ENCODE measurements at regions not wholly inside any gene's neighbourhood (a gene's known extent, or its start where the extent isn't known, plus 50 kb on each side); places are given as distances from the start of the nearest gene placed in this dataset.

DNA sequence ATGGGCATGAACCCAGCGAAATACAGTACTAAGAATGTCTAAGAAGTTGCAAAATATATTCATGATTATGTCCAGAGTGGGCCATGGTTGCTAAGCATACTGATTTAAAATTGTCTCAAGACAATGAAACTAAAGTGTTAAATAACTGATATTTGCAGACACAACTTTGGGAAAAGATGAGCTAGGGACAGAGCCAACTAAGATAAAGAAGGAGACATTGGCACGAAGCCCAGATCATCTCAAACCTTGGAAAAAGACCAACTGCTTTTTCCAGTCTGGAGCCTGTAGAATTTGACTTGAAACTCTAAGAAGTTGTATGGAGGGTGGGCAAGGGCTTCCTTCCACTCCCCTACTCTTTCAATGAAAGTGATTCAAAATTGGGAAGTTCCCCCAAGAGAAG is 108.5 kb upstream of the GLRA2 start:
- Histone ChIP-seq H3K4me2 (ENCODE audit: low read length) (no peak overlapping the region), H2AFZ (no peak overlapping the region), H3K36me3 (ENCODE audit: control insufficient read depth, insufficient read depth, low read length) (no peaks in the 10 kb centered on the region), H3K27ac (no peak overlapping the region), H3K9ac (no peak overlapping the region), H3K9me3 (ENCODE audit: control insufficient read depth, low read length) (no peaks in the 10 kb centered on the region), H3K27me3 (ENCODE audit: control insufficient read depth, insufficient read depth, low read length) (no peaks in the 10 kb centered on the region), H3K4me3 (ENCODE audit: low read depth, low read length) (no peak overlapping the region), H3K4me1 (no peaks in the 10 kb centered on the region), H3K79me2 (no peaks in the 10 kb centered on the region)
- TF ChIP-seq, protein P1, sequence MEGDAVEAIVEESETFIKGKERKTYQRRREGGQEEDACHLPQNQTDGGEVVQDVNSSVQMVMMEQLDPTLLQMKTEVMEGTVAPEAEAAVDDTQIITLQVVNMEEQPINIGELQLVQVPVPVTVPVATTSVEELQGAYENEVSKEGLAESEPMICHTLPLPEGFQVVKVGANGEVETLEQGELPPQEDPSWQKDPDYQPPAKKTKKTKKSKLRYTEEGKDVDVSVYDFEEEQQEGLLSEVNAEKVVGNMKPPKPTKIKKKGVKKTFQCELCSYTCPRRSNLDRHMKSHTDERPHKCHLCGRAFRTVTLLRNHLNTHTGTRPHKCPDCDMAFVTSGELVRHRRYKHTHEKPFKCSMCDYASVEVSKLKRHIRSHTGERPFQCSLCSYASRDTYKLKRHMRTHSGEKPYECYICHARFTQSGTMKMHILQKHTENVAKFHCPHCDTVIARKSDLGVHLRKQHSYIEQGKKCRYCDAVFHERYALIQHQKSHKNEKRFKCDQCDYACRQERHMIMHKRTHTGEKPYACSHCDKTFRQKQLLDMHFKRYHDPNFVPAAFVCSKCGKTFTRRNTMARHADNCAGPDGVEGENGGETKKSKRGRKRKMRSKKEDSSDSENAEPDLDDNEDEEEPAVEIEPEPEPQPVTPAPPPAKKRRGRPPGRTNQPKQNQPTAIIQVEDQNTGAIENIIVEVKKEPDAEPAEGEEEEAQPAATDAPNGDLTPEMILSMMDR (IDR thresholded peaks at IDR 0.05), result no peak

DNA sequence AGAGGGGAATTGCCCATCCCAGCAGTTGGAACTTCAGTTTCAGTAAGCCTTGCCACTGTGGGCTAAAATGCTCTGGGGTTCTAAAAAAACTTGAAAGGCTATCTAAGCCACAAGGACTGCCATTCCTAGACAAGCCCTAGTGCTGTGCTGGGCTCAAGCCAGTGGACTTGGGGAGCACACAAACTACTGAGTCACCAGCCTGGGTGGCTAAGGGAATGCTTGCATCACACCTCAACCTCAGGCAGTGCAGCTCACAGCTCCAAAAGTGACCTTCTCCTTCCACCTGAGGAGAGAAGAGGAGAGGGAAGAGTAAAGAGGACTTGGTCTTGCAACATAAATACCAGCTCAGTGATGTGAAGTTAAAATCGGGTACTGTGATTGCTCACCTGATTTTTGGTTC is 116.7 kb upstream of the GLRA2 start:
- H3K4me1 ChIP-seq, result no peaks in the 10 kb centered on the region
- no peaks in the 10 kb centered on the region for H3K27me3 ChIP-seq (ENCODE audit: control insufficient read depth, insufficient read depth, low read length)
- H3K4me2 ChIP-seq (ENCODE audit: low read length), result no peak overlapping the region
- no peaks in the 10 kb centered on the region for H3K79me2 ChIP-seq
- H3K36me3 ChIP-seq (ENCODE audit: control insufficient read depth, insufficient read depth, low read length), result no peaks in the 10 kb centered on the region
- H3K9me3 ChIP-seq (ENCODE audit: control insufficient read depth, low read length), result no peaks in the 10 kb centered on the region
- H3K9ac ChIP-seq, result no peak overlapping the region
- TF ChIP-seq, protein P1 (IDR thresholded peaks at IDR 0.05), result no peak
- H3K4me3 ChIP-seq (ENCODE audit: low read depth, low read length), result no peak overlapping the region
- H2AFZ ChIP-seq, result no peak overlapping the region
- no peak overlapping the region for H3K27ac ChIP-seq

DNA sequence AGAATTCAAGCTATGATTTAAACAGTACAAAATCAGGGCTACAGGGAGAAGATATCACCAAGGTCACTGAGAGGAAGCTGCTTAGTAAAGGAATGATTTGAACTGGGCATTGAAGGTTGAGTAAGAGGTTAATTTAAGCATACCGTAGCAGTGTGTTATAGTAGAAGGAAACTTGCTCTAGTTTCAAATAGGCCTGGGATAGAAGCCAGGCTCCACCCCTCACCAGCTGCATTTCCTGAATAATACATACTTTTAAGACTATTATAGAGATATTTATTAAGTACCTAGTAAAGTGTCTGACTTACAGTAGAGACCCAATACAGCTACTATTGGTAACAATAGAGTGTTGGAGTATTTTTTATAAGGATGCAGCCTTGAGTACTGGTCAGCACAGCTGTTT is 118.0 kb upstream of the GLRA2 start:
- Histone ChIP-seq H3K27me3 (ENCODE audit: control insufficient read depth, insufficient read depth, low read length) (no peaks in the 10 kb centered on the region), H3K79me2 (no peaks in the 10 kb centered on the region)

DNA sequence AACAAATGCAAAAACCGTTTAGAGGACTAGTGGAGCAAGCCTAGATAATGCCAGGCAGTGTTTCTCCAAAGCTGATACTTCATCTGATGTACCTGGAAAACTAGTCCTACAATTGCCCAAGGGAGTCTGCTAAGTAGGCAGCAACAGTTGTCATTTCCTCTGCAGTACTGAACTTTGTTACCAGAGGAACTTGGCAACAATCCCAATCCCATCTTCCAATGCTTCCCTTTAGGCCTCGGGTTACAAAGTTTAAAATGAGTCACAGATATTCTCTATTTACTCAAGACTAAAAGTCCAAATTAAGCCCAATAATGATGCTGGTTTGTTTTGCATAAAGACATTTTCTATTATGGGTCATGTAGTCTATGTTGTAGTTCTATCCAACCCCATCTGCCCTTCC is 120.0 kb upstream of the GLRA2 start:
- Histone ChIP-seq H3K79me2 (no peaks in the 10 kb centered on the region), H3K9me3 (ENCODE audit: control insufficient read depth, low read length) (no peaks in the 10 kb centered on the region), H2AFZ (no peak overlapping the region), H3K4me1 (no peaks in the 10 kb centered on the region), H3K4me2 (ENCODE audit: low read length) (no peak overlapping the region), H3K27ac (no peak overlapping the region), H3K9ac (no peak overlapping the region), H3K4me3 (ENCODE audit: low read depth, low read length) (no peak overlapping the region), H3K36me3 (ENCODE audit: control insufficient read depth, insufficient read depth, low read length) (no peaks in the 10 kb centered on the region), H3K27me3 (ENCODE audit: control insufficient read depth, insufficient read depth, low read length) (no peaks in the 10 kb centered on the region)
- TF ChIP-seq, protein P1 (IDR thresholded peaks at IDR 0.05), result no peak

More for the DNA sequence above, 118.0 kb upstream of the GLRA2 start:
- Histone ChIP-seq H3K36me3 (ENCODE audit: control insufficient read depth, insufficient read depth, low read length) (no peaks in the 10 kb centered on the region), H3K27ac (no peak overlapping the region), H3K4me3 (ENCODE audit: low read depth, low read length) (no peak overlapping the region), H3K9me3 (ENCODE audit: control insufficient read depth, low read length) (no peaks in the 10 kb centered on the region), H3K4me2 (ENCODE audit: low read length) (no peak overlapping the region), H2AFZ (no peak overlapping the region), H3K9ac (no peak overlapping the region), H3K4me1 (no peaks in the 10 kb centered on the region)
- TF ChIP-seq, protein P1 (IDR thresholded peaks at IDR 0.05), result no peak

DNA sequence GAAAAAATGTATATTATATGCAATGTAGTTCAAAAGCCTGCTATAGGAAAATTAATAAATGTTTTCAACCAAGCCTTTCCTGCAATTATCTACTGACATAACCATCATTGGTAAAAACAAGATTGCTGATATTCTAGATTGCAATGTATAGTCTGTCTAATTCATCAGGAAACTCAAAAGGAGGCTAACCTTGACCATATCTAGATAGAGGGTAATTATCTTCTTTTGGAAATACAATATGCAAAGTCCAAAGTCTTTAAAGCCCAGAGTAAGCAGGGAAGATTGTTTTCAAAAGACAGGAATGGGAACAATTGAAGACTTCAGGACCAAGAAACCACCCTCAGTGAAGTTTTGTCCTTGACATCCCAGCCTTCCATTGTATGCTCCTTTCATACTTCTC is 123.1 kb upstream of the GLRA2 start:
- Histone ChIP-seq H3K4me3 (ENCODE audit: low read depth, low read length) (no peak overlapping the region), H3K4me2 (ENCODE audit: low read length) (no peak overlapping the region), H3K9ac (no peak overlapping the region), H3K79me2 (no peaks in the 10 kb centered on the region), H3K27ac (no peak overlapping the region), H3K9me3 (ENCODE audit: control insufficient read depth, low read length) (no peaks in the 10 kb centered on the region), H3K27me3 (ENCODE audit: control insufficient read depth, insufficient read depth, low read length) (no peaks in the 10 kb centered on the region), H2AFZ (no peak overlapping the region), H3K36me3 (ENCODE audit: control insufficient read depth, insufficient read depth, low read length) (no peaks in the 10 kb centered on the region), H3K4me1 (no peaks in the 10 kb centered on the region)
- TF ChIP-seq, protein P1 (IDR thresholded peaks at IDR 0.05), result no peak

Data from parathyroid adenoma (tissue), 2 donors.